PFSK-1 (cell line): ENCODE measurements at regions not wholly inside any gene's neighbourhood (a gene's known extent, or its start where the extent isn't known, plus 50 kb on each side); places are given as distances from the start of the nearest gene placed in this dataset.

Source experiments
- FOXP2 ChIP-seq: optimal IDR thresholded peaks from 2 replicates; pipeline ENCODE3; 2011; ENCODE audit warnings: borderline replicate concordance, control low read depth, inconsistent platforms; ENCODE audit not compliant: insufficient read depth; ENCODE audit errors: extremely low read length, extremely low read depth
- POLR2AphosphoS5 ChIP-seq: IDR thresholded peaks from 2 replicates; pipeline ENCODE4 v1.6.1; 2012; ENCODE audit warnings: low read depth, mild to moderate bottlenecking, control low read depth, low read length, moderate library complexity
- REST ChIP-seq, 2 experiments: IDR thresholded peaks; 2 replicates each; pipeline versions ENCODE4 v1.6.1 to v1.8.0; 2011 to 2012; ENCODE audit warnings: low read depth in 2 of 2, low read length in 2 of 2, control low read depth in 1 of 2, inconsistent platforms in 1 of 2, mild to moderate bottlenecking in 1 of 2, moderate library complexity in 1 of 2; ENCODE audit not compliant: insufficient read depth in 1 of 2
- SIN3A ChIP-seq: IDR thresholded peaks from 2 replicates; pipeline ENCODE4 v1.6.1; 2012; ENCODE audit warnings: mild to moderate bottlenecking, low read length, moderate library complexity, borderline replicate concordance; ENCODE audit not compliant: insufficient read depth
- TAF1 ChIP-seq: IDR thresholded peaks from 2 replicates; pipeline ENCODE4 v1.6.1; 2012; ENCODE audit warnings: low read length, control low read depth, borderline replicate concordance; ENCODE audit not compliant: insufficient read depth

GRCh38 chr6:147936703-147937470, 405.8 kb upstream of the SASH1 start:
- TF ChIP-seq REST (IDR thresholded peaks at IDR 0.05; ENCODE audit: insufficient read depth in 1 of 2, low read depth in 2 of 2, low read length in 2 of 2) (no peak), FOXP2 (no peak), TAF1 (no peak), SIN3A (no peak), POLR2AphosphoS5 (no peak)

- TF ChIP-seq POLR2AphosphoS5 (no peak), SIN3A (no peak), REST (IDR thresholded peaks at IDR 0.05; ENCODE audit: insufficient read depth in 1 of 2, low read depth in 2 of 2, low read length in 2 of 2) (no peak), TAF1 (no peak)
Observed at GRCh38 chr6:147941143-147941542, 401.5 kb upstream of the SASH1 start.

GRCh38 chr6:147942363-147942762, 400.3 kb upstream of the SASH1 start:
- TF ChIP-seq SIN3A (no peak), TAF1 (no peak), REST (IDR thresholded peaks at IDR 0.05; ENCODE audit: insufficient read depth in 1 of 2, low read depth in 2 of 2, low read length in 2 of 2) (no peak), FOXP2 (no peak), POLR2AphosphoS5 (no peak)

- no peak for TF ChIP-seq SIN3A
- no peak for TF ChIP-seq FOXP2
- no peak for TF ChIP-seq REST (IDR thresholded peaks at IDR 0.05; ENCODE audit: insufficient read depth in 1 of 2, low read depth in 2 of 2, low read length in 2 of 2)
- TF ChIP-seq TAF1, result no peak
- no peak for TF ChIP-seq POLR2AphosphoS5
Observed at GRCh38 chr6:147944122-147944521, 398.5 kb upstream of the SASH1 start.

- no peak for TF ChIP-seq SIN3A
- no peak for TF ChIP-seq FOXP2
Observed at GRCh38 chr6:147947521-147947920, 395.1 kb upstream of the SASH1 start.
